ENCODE measurements at regions not wholly inside any gene's neighbourhood (a gene's known extent, or its start where the extent isn't known, plus 50 kb on each side); places are given as distances from the start of the nearest gene placed in this dataset.

- no peaks in the 10 kb centered on the region for H3K23me2 ChIP-seq (ENCODE audit: low read depth, low read length)
- FAIRE-seq (no peak), DNase-seq (ENCODE audit: low read depth in 1 of 2, low spot score in 2 of 2) (no peak)
- H4K20me1 ChIP-seq (replicated peaks in 1 of 2; ENCODE audit: control insufficient read depth in 1 of 2, insufficient read depth in 2 of 2, low read length in 2 of 2): no peaks in the 10 kb centered on the region
- H3K56ac ChIP-seq (replicated peaks; ENCODE audit: insufficient read length, low read depth, low read length): no peak overlapping the region
- H3K4me3 ChIP-seq (ENCODE audit: extremely low read depth in 1 of 4, insufficient read depth in 2 of 4, low read depth in 3 of 4, low read length in 4 of 4): no peak overlapping the region
- H2BK12ac ChIP-seq (ENCODE audit: low read depth, low read length): no peak overlapping the region
- no peak overlapping the region for H3K14ac ChIP-seq (ENCODE audit: insufficient read length)
- H3K79me2 ChIP-seq (ENCODE audit: control insufficient read depth in 1 of 2, insufficient read depth in 2 of 2, low read length in 2 of 2): no peaks in the 10 kb centered on the region
- no peak overlapping the region for H3K9ac ChIP-seq (replicated peaks in 1 of 4; ENCODE audit: extremely low read depth in 1 of 4, low read depth in 3 of 4, low read length in 3 of 4)
- no peak overlapping the region for H2BK120ac ChIP-seq (replicated peaks; ENCODE audit: low read depth, low read length)
- H3K4me2 ChIP-seq (ENCODE audit: insufficient read depth in 1 of 2, low read depth in 2 of 2, low read length in 2 of 2): no peak overlapping the region
- no peak overlapping the region for H3K27ac ChIP-seq (ENCODE audit: low read depth, low read length)
- H4K8ac ChIP-seq (ENCODE audit: extremely low read depth, insufficient read depth, low read length): no peak overlapping the region
- H2AFZ ChIP-seq (ENCODE audit: low read length): no peak overlapping the region
- POLR2A ChIA-PET (ENCODE audit: partially characterized antibody): no interaction called here
- H3K4me1 ChIP-seq (replicated peaks in 1 of 4; ENCODE audit: control insufficient read depth in 3 of 4, insufficient read depth in 4 of 4, low read length in 3 of 4): no peaks in the 10 kb centered on the region
- H3K9me3 ChIP-seq (ENCODE audit: insufficient read depth in 2 of 2, low read depth in 1 of 2, low read length in 1 of 2): no peaks in the 10 kb centered on the region
- CTCF ChIA-PET (ENCODE audit: partially characterized antibody): no interaction called here
- H3K79me1 ChIP-seq (ENCODE audit: low read depth, low read length): no peaks in the 10 kb centered on the region
- no peak overlapping the region for H3K4ac ChIP-seq (replicated peaks; ENCODE audit: insufficient read length, low read depth, low read length)
- no peak overlapping the region for H4K5ac ChIP-seq (ENCODE audit: insufficient read length, low read depth, low read length)
- H3K23ac ChIP-seq (ENCODE audit: insufficient read length): no peak overlapping the region
- H3K27me3 ChIP-seq (replicated peaks in 1 of 4; ENCODE audit: control insufficient read depth in 3 of 4, extremely low read depth in 1 of 4, insufficient read depth in 3 of 4, low read length in 3 of 4): no peaks in the 10 kb centered on the region
- H3K18ac ChIP-seq (ENCODE audit: extremely low read depth, low read length): no peak overlapping the region
- H2BK20ac ChIP-seq (ENCODE audit: low read length): no peak overlapping the region
- no peak overlapping the region for H2BK15ac ChIP-seq (ENCODE audit: low read length)
- no peak overlapping the region for H2AK5ac ChIP-seq (ENCODE audit: low read depth, low read length)
- H4K91ac ChIP-seq (replicated peaks; ENCODE audit: insufficient read length, low read length): no peak overlapping the region
- H2BK5ac ChIP-seq (ENCODE audit: low read depth, low read length): no peak overlapping the region
- H3K36me3 ChIP-seq (ENCODE audit: control insufficient read depth in 2 of 4, insufficient read depth in 4 of 4, low read length in 3 of 4): no peaks in the 10 kb centered on the region
- no peak for TF ChIP-seq CBX8 (IDR thresholded peaks at IDR 0.05; ENCODE audit: borderline replicate concordance, low read depth, low read length)
- no peak for TF ChIP-seq SRF (IDR thresholded peaks at IDR 0.05; ENCODE audit: low read depth, low read length)
- no peak for TF ChIP-seq KDM1A (IDR thresholded peaks at IDR 0.05; ENCODE audit: borderline replicate concordance, low read length)
- no peak for TF ChIP-seq NANOG (IDR thresholded peaks at IDR 0.05; ENCODE audit: insufficient read depth, low read depth, low read length, poor library complexity, severe bottlenecking)
- TF ChIP-seq RNF2 (IDR thresholded peaks at IDR 0.05; ENCODE audit: borderline replicate concordance, low read depth, low read length, missing control alignments, poor library complexity, severe bottlenecking): no peak
- TF ChIP-seq ATF2 (IDR thresholded peaks at IDR 0.05; ENCODE audit: low read length): no peak
- TF ChIP-seq SAP30 (IDR thresholded peaks at IDR 0.05; ENCODE audit: insufficient read depth, insufficient replicate concordance, low read length): no peak
- TF ChIP-seq HDAC6 (IDR thresholded peaks at IDR 0.05; ENCODE audit: low read depth, low read length): no peak
- TF ChIP-seq CEBPB (IDR thresholded peaks at IDR 0.05; ENCODE audit: low read depth, low read length): no peak
- no peak for TF ChIP-seq TEAD4 (IDR thresholded peaks at IDR 0.05; ENCODE audit: low read depth, low read length)
- no peak for TF ChIP-seq RBBP5 (IDR thresholded peaks at IDR 0.05; ENCODE audit: borderline replicate concordance, low read depth, low read length)
- no peak for TF ChIP-seq KDM4A (IDR thresholded peaks at IDR 0.05; ENCODE audit: low read depth, low read length, severe bottlenecking)
- no peak for TF ChIP-seq PHF8 (conservative IDR thresholded peaks at IDR 0.05; ENCODE audit: low read depth, low read length)
- TF ChIP-seq JUND (IDR thresholded peaks at IDR 0.05; ENCODE audit: low read length): no peak
These were observed 156.5 kb downstream of the MDFIC start for GRCh38 chr7:115078386-115078785.
